ENCODE measurements at regions not wholly inside any gene's neighbourhood (a gene's known extent, or its start where the extent isn't known, plus 50 kb on each side); places are given as distances from the start of the nearest gene placed in this dataset.

DNA sequence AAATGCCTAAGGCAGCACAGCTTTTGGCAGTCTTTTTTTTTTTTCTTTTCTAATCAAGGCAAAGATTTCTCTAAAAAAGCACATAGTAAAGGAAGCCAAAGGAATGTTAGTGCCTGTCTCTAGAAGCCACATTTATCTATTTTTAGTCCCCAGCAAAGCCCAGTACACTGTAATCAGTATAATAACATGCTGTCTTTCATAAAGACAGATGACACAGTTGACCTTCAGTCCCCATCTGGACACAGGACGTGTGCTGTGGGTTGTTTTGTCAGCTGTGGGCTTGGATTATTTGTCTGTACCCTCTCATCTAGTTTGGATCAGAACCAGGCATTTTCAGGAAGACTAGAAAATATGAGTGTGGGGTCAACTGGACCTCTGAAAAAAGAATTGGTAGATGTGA, 110.4 kb upstream of the CTNNB1 start:
- Histone ChIP-seq H3K9ac (ENCODE audit: low read length in 2 of 2) (no peak overlapping the region), H3K27ac (ENCODE audit: low read length) (no peak overlapping the region), H3K4me1 (ENCODE audit: control insufficient read depth, insufficient read depth, low read length) (no peaks in the 10 kb centered on the region), H3K9me3 (ENCODE audit: control insufficient read depth in 2 of 2, low read length in 2 of 2) (no peaks in the 10 kb centered on the region), H3K27me3 (ENCODE audit: control insufficient read depth in 1 of 2, insufficient read depth in 2 of 2, low read length in 2 of 2) (no peaks in the 10 kb centered on the region), H3K36me3 (ENCODE audit: control insufficient read depth in 2 of 2, insufficient read depth in 2 of 2, low read length in 2 of 2) (no peaks in the 10 kb centered on the region), H3K4me3 (ENCODE audit: low read length in 2 of 2) (no peak overlapping the region)

DNA sequence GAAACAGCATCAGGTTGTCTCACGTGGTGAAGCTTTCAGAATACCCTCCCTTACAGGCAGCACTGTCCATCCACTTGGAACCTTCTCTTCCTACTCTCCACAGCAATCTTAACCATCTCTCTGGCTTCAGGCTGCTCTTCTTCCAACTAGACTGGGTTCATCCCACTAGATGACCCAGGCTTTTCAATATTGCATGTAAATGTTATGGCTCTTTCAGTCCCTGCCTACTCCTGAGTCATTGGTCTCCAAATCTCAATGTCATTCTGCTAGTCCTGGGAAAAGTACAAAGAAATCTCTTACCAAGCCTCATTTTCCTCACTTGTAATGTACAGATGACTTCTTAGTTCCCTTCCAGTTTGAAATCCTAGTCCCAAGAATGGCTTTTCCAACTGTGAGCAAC, 109.7 kb upstream of the CTNNB1 start:
- H3K4me1 ChIP-seq (ENCODE audit: control insufficient read depth, insufficient read depth, low read length), result no peaks in the 10 kb centered on the region

DNA sequence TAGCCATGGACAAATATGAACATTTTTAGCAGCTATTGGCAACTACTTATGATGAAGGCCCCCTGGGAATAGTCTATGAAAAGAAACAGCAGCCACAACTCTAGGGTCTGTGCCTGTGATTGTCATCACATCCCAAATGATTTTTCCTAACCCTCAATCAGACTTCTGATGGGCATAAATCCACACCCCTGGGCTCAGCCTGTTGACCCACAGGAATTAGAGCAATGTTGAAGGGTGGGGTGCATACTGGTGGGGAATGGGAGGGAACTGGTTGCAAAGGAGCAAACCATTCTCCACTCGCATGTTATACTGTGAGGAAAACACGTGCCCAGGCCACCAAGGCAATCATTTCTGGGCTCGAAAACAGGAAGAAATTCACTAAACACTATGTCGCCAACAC, 106.5 kb upstream of the CTNNB1 start:
- H3K27ac ChIP-seq (ENCODE audit: low read length), result no peak overlapping the region
- H3K27me3 ChIP-seq (ENCODE audit: control insufficient read depth in 1 of 2, insufficient read depth in 2 of 2, low read length in 2 of 2), result no peaks in the 10 kb centered on the region
- no peak overlapping the region for H3K4me3 ChIP-seq (ENCODE audit: low read length in 2 of 2)
- H3K36me3 ChIP-seq (ENCODE audit: control insufficient read depth in 2 of 2, insufficient read depth in 2 of 2, low read length in 2 of 2), result no peaks in the 10 kb centered on the region
- H3K9ac ChIP-seq (ENCODE audit: low read length in 2 of 2), result no peak overlapping the region
- H3K9me3 ChIP-seq (ENCODE audit: control insufficient read depth in 2 of 2, low read length in 2 of 2), result no peaks in the 10 kb centered on the region
- no peaks in the 10 kb centered on the region for H3K4me1 ChIP-seq (ENCODE audit: control insufficient read depth, insufficient read depth, low read length)

More for the DNA sequence above, 109.7 kb upstream of the CTNNB1 start:
- Histone ChIP-seq H3K9me3 (ENCODE audit: control insufficient read depth in 2 of 2, low read length in 2 of 2) (no peaks in the 10 kb centered on the region), H3K27ac (ENCODE audit: low read length) (no peak overlapping the region), H3K4me3 (ENCODE audit: low read length in 2 of 2) (no peak overlapping the region), H3K9ac (ENCODE audit: low read length in 2 of 2) (no peak overlapping the region), H3K36me3 (ENCODE audit: control insufficient read depth in 2 of 2, insufficient read depth in 2 of 2, low read length in 2 of 2) (no peaks in the 10 kb centered on the region), H3K27me3 (ENCODE audit: control insufficient read depth in 1 of 2, insufficient read depth in 2 of 2, low read length in 2 of 2) (no peaks in the 10 kb centered on the region)

DNA sequence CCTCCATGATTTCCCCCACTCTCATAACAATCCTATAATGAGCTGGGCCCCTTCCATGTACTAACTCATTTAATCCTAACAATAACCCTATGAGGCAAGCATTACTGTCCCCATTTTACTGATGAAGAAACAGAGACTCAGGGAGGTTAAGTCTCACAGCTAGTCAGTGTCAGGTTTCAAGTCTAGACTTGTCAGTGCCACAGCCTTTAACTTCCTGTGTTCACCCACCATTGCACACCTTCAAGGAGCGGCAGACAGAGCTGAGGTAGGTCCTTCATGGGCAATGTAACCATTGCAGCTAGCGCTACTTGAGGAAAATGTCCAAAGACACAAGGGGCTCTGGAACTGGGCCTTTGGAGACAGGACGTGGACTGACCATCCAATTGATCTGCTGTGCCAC, 105.8 kb upstream of the CTNNB1 start:
- H3K27me3 ChIP-seq (ENCODE audit: control insufficient read depth in 1 of 2, insufficient read depth in 2 of 2, low read length in 2 of 2), result no peaks in the 10 kb centered on the region
- H3K9me3 ChIP-seq (ENCODE audit: control insufficient read depth in 2 of 2, low read length in 2 of 2), result no peaks in the 10 kb centered on the region
- no peak overlapping the region for H3K27ac ChIP-seq (ENCODE audit: low read length)
- no peaks in the 10 kb centered on the region for H3K36me3 ChIP-seq (ENCODE audit: control insufficient read depth in 2 of 2, insufficient read depth in 2 of 2, low read length in 2 of 2)
- no peak overlapping the region for H3K4me3 ChIP-seq (ENCODE audit: low read length in 2 of 2)
- H3K4me1 ChIP-seq (ENCODE audit: control insufficient read depth, insufficient read depth, low read length), result no peaks in the 10 kb centered on the region
- no peak overlapping the region for H3K9ac ChIP-seq (ENCODE audit: low read length in 2 of 2)

DNA sequence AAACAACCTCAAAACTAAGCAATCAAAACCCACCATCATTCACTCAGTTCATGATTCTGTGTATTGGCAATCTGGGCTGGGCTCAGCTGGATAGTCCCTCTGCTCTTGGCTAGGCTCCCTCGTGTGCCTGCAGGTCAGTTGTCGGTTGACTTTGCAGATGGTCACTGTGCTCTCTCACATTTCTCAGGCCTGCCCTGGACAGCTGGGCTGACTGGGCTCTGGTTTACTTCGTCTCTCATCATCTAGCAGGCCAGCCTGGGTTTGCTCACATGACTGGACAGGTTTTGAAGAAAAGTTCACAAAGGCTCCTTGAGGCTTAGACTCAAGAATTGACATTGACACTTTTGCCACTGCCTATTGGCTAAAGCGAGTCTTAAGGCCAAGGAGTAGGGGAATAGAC, 105.0 kb upstream of the CTNNB1 start:
- Histone ChIP-seq H3K27ac (ENCODE audit: low read length) (no peak overlapping the region), H3K27me3 (ENCODE audit: control insufficient read depth in 1 of 2, insufficient read depth in 2 of 2, low read length in 2 of 2) (no peaks in the 10 kb centered on the region), H3K36me3 (ENCODE audit: control insufficient read depth in 2 of 2, insufficient read depth in 2 of 2, low read length in 2 of 2) (no peaks in the 10 kb centered on the region), H3K9me3 (ENCODE audit: control insufficient read depth in 2 of 2, low read length in 2 of 2) (no peaks in the 10 kb centered on the region), H3K4me1 (ENCODE audit: control insufficient read depth, insufficient read depth, low read length) (no peaks in the 10 kb centered on the region), H3K9ac (ENCODE audit: low read length in 2 of 2) (no peak overlapping the region), H3K4me3 (ENCODE audit: low read length in 2 of 2) (no peak overlapping the region)

DNA sequence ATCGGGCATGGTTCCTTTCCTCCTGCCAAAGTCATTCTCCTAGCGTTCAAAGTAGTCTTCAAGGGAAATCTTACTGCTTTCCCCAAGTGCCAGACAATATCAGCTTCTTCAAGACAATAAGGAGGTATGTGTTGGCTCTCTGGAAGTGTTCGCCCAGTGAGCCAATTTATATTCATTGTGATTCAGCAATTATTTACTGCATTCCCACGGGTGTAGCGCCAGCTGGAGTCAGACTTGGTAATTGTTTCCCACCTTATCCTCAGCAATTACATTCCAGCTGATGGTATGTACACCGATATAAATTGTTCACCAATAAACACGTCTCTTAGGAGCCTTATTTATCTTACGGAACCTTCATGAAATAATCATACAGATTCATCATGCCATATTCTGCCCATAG, 103.6 kb upstream of the CTNNB1 start:
- no peaks in the 10 kb centered on the region for H3K4me1 ChIP-seq (ENCODE audit: control insufficient read depth, insufficient read depth, low read length)
- H3K36me3 ChIP-seq (ENCODE audit: control insufficient read depth in 2 of 2, insufficient read depth in 2 of 2, low read length in 2 of 2), result no peaks in the 10 kb centered on the region
- H3K27ac ChIP-seq (ENCODE audit: low read length), result no peak overlapping the region
- H3K27me3 ChIP-seq (ENCODE audit: control insufficient read depth in 1 of 2, insufficient read depth in 2 of 2, low read length in 2 of 2), result no peaks in the 10 kb centered on the region
- no peak overlapping the region for H3K4me3 ChIP-seq (ENCODE audit: low read length in 2 of 2)
- H3K9ac ChIP-seq (ENCODE audit: low read length in 2 of 2), result no peak overlapping the region
- H3K9me3 ChIP-seq (ENCODE audit: control insufficient read depth in 2 of 2, low read length in 2 of 2), result no peaks in the 10 kb centered on the region

DNA sequence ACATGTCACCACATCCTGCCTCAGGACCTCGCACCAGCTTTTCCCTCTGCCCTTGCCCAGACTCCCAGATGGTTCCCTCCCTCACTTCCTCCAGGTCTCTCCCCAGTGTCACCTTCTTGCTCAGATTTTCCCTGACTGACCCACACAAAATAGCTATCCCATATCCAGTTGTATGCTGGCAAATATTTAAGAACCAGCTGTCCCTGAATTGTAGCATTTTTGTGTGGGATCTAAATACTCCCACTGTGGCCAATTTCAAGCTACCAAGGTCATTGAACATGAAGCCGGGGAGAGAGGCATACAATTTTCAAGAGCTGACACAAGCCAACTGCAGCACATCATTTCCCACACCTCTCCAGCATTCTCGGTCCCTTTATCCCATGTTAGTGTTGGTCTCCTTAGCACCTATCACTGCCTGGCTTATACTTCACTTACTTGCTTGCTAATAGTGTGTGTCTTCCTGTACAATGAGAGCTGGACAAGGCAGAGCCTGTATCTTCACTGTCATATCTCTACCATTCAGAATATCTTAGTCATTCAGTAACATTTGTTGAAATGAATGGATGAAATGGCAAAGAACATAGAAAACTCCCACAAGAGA, 101.3 kb upstream of the CTNNB1 start:
- H3K4me3 ChIP-seq (ENCODE audit: low read length in 2 of 2), result no peak overlapping the region
- no peaks in the 10 kb centered on the region for H3K27me3 ChIP-seq (ENCODE audit: control insufficient read depth in 1 of 2, insufficient read depth in 2 of 2, low read length in 2 of 2)
- H3K36me3 ChIP-seq (ENCODE audit: control insufficient read depth in 2 of 2, insufficient read depth in 2 of 2, low read length in 2 of 2), result no peaks in the 10 kb centered on the region
- no peak overlapping the region for H3K9ac ChIP-seq (ENCODE audit: low read length in 2 of 2)
- H3K4me1 ChIP-seq (ENCODE audit: control insufficient read depth, insufficient read depth, low read length), result no peaks in the 10 kb centered on the region
- no peaks in the 10 kb centered on the region for H3K9me3 ChIP-seq (ENCODE audit: control insufficient read depth in 2 of 2, low read length in 2 of 2)
- H3K27ac ChIP-seq (ENCODE audit: low read length), result no peak overlapping the region

DNA sequence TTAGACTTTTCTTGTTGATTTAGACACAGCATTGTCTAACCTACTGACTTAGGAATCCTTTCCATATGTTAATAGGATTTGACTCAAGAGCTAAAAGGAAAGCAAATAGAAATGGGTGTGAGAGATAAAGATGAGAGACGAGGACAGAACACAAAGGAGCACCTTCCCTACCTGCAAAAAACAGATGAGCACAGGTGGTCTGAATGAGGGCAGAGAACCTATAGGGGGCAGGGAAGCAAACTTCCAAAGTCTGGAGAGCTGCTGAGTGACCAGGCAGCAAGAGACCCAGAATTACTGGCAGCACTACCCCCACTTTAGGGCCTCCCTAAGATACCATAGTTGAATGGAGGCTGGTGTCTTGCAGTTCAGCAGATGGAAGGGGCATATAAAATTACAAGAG, 98.1 kb upstream of the CTNNB1 start:
- H3K4me1 ChIP-seq (ENCODE audit: control insufficient read depth, insufficient read depth, low read length), result no peaks in the 10 kb centered on the region
- no peak overlapping the region for H3K27ac ChIP-seq (ENCODE audit: low read length)
- no peak overlapping the region for H3K9ac ChIP-seq (ENCODE audit: low read length in 2 of 2)
- H3K27me3 ChIP-seq (ENCODE audit: control insufficient read depth in 1 of 2, insufficient read depth in 2 of 2, low read length in 2 of 2), result no peaks in the 10 kb centered on the region
- no peaks in the 10 kb centered on the region for H3K36me3 ChIP-seq (ENCODE audit: control insufficient read depth in 2 of 2, insufficient read depth in 2 of 2, low read length in 2 of 2)
- H3K9me3 ChIP-seq (ENCODE audit: control insufficient read depth in 2 of 2, low read length in 2 of 2), result no peaks in the 10 kb centered on the region
- H3K4me3 ChIP-seq (ENCODE audit: low read length in 2 of 2), result no peak overlapping the region

DNA sequence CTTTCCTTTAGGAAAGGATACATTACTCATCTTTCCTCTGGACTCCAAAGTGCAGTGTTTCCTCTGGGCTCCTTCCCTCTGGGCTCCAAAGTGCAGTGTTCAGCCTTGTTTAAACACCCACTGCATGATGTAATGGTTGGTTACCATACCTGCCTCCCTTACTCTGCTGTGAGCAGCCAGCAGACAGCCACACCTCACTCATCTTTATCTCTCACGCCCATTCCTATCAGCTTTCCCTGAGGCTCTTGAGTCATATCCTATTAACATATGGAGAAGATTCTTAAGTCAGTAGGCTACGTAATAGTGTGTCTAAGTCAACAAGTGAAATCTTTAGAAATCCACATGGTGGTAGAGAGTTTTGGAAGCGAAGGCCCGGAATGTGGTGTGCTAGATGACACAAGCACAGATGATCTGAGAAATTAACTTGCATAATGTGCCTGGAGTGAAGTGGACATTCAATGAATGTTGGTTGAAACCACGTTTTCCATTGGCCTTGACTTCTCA, 97.2 kb upstream of the CTNNB1 start:
- Histone ChIP-seq H3K9ac (ENCODE audit: low read length in 2 of 2) (no peak overlapping the region), H3K9me3 (ENCODE audit: control insufficient read depth in 2 of 2, low read length in 2 of 2) (no peaks in the 10 kb centered on the region), H3K27me3 (ENCODE audit: control insufficient read depth in 1 of 2, insufficient read depth in 2 of 2, low read length in 2 of 2) (no peaks in the 10 kb centered on the region), H3K36me3 (ENCODE audit: control insufficient read depth in 2 of 2, insufficient read depth in 2 of 2, low read length in 2 of 2) (no peaks in the 10 kb centered on the region), H3K27ac (ENCODE audit: low read length) (no peak overlapping the region), H3K4me3 (ENCODE audit: low read length in 2 of 2) (no peak overlapping the region), H3K4me1 (ENCODE audit: control insufficient read depth, insufficient read depth, low read length) (no peaks in the 10 kb centered on the region)

DNA sequence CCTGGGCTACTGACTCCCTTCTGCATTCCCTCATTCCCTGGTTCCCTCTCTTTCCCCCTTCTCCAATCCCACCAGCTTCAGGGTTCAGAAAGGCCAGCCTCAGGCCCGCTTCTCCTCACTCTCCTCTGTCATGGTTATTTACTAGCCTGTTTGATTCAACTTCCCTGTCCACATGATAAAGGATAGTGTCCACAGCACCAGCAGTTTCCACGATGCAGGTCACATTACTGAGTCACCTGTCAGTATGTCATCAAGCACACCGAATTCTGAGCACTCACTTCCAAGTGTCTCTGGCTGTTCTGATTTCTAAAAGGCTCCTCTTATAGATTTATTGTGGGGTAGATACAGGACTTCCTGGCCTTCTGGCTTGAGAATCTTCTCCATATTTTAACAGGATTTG, 96.6 kb upstream of the CTNNB1 start:
- no peak overlapping the region for H3K9ac ChIP-seq (ENCODE audit: low read length in 2 of 2)
- no peak overlapping the region for H3K4me3 ChIP-seq (ENCODE audit: low read length in 2 of 2)
- H3K4me1 ChIP-seq (ENCODE audit: control insufficient read depth, insufficient read depth, low read length), result no peaks in the 10 kb centered on the region
- no peaks in the 10 kb centered on the region for H3K36me3 ChIP-seq (ENCODE audit: control insufficient read depth in 2 of 2, insufficient read depth in 2 of 2, low read length in 2 of 2)
- no peak overlapping the region for H3K27ac ChIP-seq (ENCODE audit: low read length)
- H3K27me3 ChIP-seq (ENCODE audit: control insufficient read depth in 1 of 2, insufficient read depth in 2 of 2, low read length in 2 of 2), result no peaks in the 10 kb centered on the region
- no peaks in the 10 kb centered on the region for H3K9me3 ChIP-seq (ENCODE audit: control insufficient read depth in 2 of 2, low read length in 2 of 2)

DNA sequence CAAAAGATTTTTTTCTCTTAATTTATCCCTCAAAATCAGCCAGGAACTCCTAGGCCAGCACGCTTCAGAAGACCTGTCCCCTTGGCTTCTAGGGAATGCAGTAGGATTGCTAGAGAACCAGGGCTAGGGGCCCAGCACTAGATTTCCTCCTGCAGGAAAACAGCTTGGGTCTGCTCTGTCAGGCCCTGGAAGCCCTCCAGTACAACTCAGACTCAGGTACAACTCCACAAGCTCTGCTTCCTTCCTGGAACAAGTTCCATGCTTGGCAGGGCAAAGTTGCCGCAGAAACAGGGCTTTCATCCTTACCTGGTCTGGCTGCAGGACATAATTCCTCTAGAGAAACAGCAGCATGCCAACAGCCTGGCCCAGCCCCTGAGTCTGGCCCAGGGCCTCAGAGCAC, 96.1 kb upstream of the CTNNB1 start:
- Histone ChIP-seq H3K4me3 (ENCODE audit: low read length in 2 of 2) (no peak overlapping the region), H3K36me3 (ENCODE audit: control insufficient read depth in 2 of 2, insufficient read depth in 2 of 2, low read length in 2 of 2) (no peaks in the 10 kb centered on the region), H3K27ac (ENCODE audit: low read length) (no peak overlapping the region), H3K9me3 (ENCODE audit: control insufficient read depth in 2 of 2, low read length in 2 of 2) (no peaks in the 10 kb centered on the region), H3K9ac (ENCODE audit: low read length in 2 of 2) (no peak overlapping the region), H3K4me1 (ENCODE audit: control insufficient read depth, insufficient read depth, low read length) (no peaks in the 10 kb centered on the region), H3K27me3 (ENCODE audit: control insufficient read depth in 1 of 2, insufficient read depth in 2 of 2, low read length in 2 of 2) (no peaks in the 10 kb centered on the region)
